ENCODE measurements at regions not wholly inside any gene's neighbourhood (a gene's known extent, or its start where the extent isn't known, plus 50 kb on each side); places are given as distances from the start of the nearest gene placed in this dataset.
"Not testable (repeated sequence)": the region's sequence is repeated elsewhere in the genome, so short reads cannot be mapped to it uniquely, and the experiment has no call there.

DNA sequence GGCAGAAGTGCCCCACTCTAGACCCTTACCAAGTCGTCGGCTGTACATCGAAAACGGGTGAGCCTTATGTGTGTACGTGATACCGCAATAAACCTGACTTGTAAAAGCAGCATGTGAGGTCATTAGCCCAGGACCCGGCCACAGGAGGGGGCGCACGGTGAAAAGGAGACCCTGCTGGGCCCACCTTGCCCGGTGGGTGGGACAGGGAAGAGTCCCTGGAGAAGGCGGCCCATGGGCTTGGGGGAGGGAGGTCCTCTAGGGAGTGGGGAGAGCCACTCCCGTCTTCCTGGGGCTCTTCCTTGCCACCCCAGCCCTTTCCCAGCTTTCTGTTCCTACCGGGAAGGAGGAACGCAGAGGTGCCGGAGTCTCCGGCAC lies 188.8 kb downstream of the NPIPB11 start:
- TF ChIP-seq POLR2AphosphoS5 (IDR thresholded peaks at IDR 0.05; ENCODE audit: borderline replicate concordance, low read depth, low read length); EZH2 (IDR thresholded peaks at IDR 0.05); FOXP2 (optimal IDR thresholded peaks at IDR 0.05; ENCODE audit: control extremely low read depth, extremely low read length, insufficient read depth): not testable (repeated sequence)
